ENCODE measurements at regions not wholly inside any gene's neighbourhood (a gene's known extent, or its start where the extent isn't known, plus 50 kb on each side); places are given as distances from the start of the nearest gene placed in this dataset.

DNA sequence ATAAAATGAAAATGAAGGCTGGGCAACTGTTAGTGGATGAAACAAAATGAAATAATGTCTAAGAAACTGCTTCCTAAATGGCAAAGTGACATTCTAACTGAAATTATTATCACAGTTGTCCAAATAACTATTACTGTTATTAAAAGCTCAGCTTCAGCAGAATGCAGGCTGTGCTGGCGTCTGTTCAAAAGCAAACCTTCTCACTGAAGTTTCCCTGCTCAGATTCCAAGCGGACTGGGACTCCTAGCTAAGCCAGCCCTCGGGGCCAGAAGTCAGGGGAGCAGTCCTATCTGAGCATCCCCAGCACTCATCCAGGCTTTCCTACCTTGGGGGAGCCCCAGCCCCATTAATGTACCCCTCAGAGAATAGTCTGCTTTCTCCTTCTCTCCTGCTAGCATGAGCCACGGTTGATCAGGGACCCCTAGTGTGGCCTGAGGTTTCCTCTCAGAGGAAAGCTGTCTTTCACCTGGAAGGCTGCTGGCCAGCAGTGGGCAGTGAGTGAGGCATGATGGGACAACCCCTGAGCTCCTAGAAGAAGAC, 1167.3 kb downstream of the TBC1D22A start:
- peaks cover 0 to 8% (median 0%) of the 10 kb centered on the region in 12 donors for H3K9me3 ChIP-seq
- TF ChIP-seq POLR2A (IDR thresholded peaks at IDR 0.05): no peak
- TF ChIP-seq, protein P1, sequence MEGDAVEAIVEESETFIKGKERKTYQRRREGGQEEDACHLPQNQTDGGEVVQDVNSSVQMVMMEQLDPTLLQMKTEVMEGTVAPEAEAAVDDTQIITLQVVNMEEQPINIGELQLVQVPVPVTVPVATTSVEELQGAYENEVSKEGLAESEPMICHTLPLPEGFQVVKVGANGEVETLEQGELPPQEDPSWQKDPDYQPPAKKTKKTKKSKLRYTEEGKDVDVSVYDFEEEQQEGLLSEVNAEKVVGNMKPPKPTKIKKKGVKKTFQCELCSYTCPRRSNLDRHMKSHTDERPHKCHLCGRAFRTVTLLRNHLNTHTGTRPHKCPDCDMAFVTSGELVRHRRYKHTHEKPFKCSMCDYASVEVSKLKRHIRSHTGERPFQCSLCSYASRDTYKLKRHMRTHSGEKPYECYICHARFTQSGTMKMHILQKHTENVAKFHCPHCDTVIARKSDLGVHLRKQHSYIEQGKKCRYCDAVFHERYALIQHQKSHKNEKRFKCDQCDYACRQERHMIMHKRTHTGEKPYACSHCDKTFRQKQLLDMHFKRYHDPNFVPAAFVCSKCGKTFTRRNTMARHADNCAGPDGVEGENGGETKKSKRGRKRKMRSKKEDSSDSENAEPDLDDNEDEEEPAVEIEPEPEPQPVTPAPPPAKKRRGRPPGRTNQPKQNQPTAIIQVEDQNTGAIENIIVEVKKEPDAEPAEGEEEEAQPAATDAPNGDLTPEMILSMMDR (IDR thresholded peaks at IDR 0.05): no peak
- intact Hi-C loops (cut with DNase I): no loop called here
- H3K36me3 ChIP-seq: no peaks in the 10 kb centered on the region
- ATAC-seq (no peak), DNase-seq (no peak)
- peaks cover 0 to 3% (median 0%) of the 10 kb centered on the region in 9 donors for H3K27me3 ChIP-seq
- 65 to 81% (median 67%) methylated on average over 4 of the region's 4 CpGs for whole genome bisulfite sequencing, 4 donors
- H3K4me1 ChIP-seq: no peaks in the 10 kb centered on the region
- no peak overlapping the region for H3K4me3 ChIP-seq
- H3K27ac ChIP-seq: no peak overlapping the region

DNA sequence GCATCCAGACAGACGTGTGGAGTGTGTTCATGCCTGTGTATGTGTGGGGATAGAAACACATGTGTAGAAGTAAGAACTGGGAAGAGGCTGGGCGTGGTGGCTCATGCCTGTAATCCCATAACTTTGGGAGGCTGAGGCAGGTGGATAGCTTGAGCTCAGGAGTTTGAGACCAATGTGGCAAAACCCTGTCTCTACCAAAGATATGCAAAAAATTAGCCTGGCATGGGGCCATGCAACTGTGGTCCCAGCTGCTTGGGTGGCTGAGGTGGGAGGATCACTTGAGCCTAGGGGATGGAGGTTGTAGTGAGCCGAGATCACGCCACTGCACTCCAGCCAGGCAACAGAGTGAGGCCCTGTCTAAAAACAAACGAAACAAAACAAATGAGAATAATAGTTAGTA, 1166.6 kb downstream of the TBC1D22A start:
- TF ChIP-seq, protein P1 (IDR thresholded peaks at IDR 0.05): no peak
- TF ChIP-seq POLR2A (IDR thresholded peaks at IDR 0.05): no peak
- Histone ChIP-seq H3K27me3 (peaks cover 0 to 3% (median 0%) of the 10 kb centered on the region in 9 donors), H3K27ac (no peak overlapping the region), H3K36me3 (no peaks in the 10 kb centered on the region), H3K4me3 (no peak overlapping the region), H3K9me3 (peaks cover 0 to 5% (median 0%) of the 10 kb centered on the region in 12 donors), H3K4me1 (no peaks in the 10 kb centered on the region)
- no peak for DNase-seq
- WGBS, 4 donors: 61 to 74% (median 67%) methylated on average over 4 to 5 of the region's 5 CpGs
- intact Hi-C loops (cut with DNase I): no loop called here
- no peak for ATAC-seq

DNA sequence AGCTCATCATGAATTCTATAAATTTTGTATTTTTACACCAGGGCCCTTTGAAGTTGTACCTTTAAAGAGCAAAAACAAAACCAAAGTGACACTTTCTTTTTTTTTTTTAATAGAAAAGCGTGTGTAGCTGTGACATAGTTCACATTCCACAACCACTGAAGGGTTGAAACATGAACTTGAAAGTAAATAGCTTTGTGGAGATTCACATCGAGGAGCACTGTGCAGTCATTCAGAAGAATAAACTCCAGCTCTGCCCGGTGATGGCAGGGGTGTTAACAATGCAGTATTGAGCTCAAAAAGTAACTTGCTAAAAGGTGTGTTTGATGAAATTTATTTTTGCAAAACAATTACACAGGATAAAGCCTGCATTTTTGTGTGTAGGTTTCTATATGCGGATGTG, 1166.2 kb downstream of the TBC1D22A start:
- Histone ChIP-seq H3K9me3 (peaks cover 0 to 8% (median 0%) of the 10 kb centered on the region in 12 donors), H3K4me3 (no peak overlapping the region), H3K27me3 (peaks cover 0 to 3% (median 0%) of the 10 kb centered on the region in 9 donors), H3K4me1 (no peaks in the 10 kb centered on the region), H3K27ac (no peak overlapping the region), H3K36me3 (no peaks in the 10 kb centered on the region)
- 48 to 58% (median 51%) methylated on average over 4 of the region's 4 CpGs for WGBS, 4 donors
- DNase-seq (no peak), ATAC-seq (no peak)
- no peak for TF ChIP-seq POLR2A (IDR thresholded peaks at IDR 0.05)
- TF ChIP-seq, protein P1 (IDR thresholded peaks at IDR 0.05): no peak
- intact Hi-C loops (cut with DNase I): no loop called here

DNA sequence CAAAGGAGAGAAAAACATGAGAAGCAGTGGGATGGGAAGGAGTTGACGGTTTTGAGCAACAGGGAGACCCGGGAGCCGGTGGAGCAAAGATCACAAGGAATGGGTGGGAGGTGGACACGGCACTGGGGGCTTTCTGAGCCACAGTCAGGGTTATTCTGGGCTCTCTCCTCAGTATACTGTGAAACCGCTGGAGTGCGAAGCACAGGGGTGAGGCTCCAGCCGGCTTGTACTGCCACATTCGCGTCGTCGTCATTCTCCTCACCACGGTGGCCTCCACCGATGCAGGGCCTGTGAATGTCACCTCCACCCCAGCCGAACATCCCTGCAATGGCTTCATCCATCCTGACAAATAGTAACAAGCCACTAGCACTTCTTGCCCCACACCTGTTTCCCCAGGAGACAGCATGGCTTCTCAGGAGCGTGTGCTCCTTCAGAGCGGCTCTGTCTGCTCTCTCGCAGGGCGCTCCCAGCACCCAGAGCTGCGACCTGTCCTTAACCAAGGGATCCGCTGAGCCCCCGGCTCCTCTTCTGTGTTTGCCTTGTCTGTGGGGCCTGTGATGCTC, 1165.3 kb downstream of the TBC1D22A start:
- 87 to 90% (median 89%) methylated on average over 15 to 21 of the region's 21 CpGs for WGBS, 4 donors
- DNase-seq (no peak), ATAC-seq (no peak)
- Histone ChIP-seq H3K9me3 (peaks cover 0 to 8% (median 0%) of the 10 kb centered on the region in 12 donors), H3K4me1 (no peaks in the 10 kb centered on the region), H3K27me3 (peaks cover 0 to 3% (median 0%) of the 10 kb centered on the region in 9 donors), H3K36me3 (no peaks in the 10 kb centered on the region), H3K4me3 (no peak overlapping the region), H3K27ac (no peak overlapping the region)
- no peak for TF ChIP-seq POLR2A (IDR thresholded peaks at IDR 0.05)
- intact Hi-C loops (cut with DNase I): no loop called here

All from heart left ventricle (tissue), 16 donors.